BLaER1 treated with 17β-estradiol and CSF1 and Interleukin-3, amounts not matched to agents 10 nM and 100 nM (cell line): ENCODE measurements at regions not wholly inside any gene's neighbourhood (a gene's known extent, or its start where the extent isn't known, plus 50 kb on each side); places are given as distances from the start of the nearest gene placed in this dataset.
"Not testable (repeated sequence)": the region's sequence is repeated elsewhere in the genome, so short reads cannot be mapped to it uniquely, and the experiment has no call there.

ENCODE experiments used
- H3K27ac ChIP-seq, 11 experiments: shearing (Covaris generic); formaldehyde crosslinking; 2 replicates each; pipeline ENCODE4 v1.8.1; 2022
- H3K27me3 ChIP-seq, 11 experiments: shearing (Covaris generic); formaldehyde crosslinking; 2 replicates each; pipeline ENCODE4 v1.8.1; 2022
- H3K36me3 ChIP-seq, 11 experiments: shearing (Covaris generic); formaldehyde crosslinking; 2 replicates each; pipeline ENCODE4 v1.8.1; 2022
- H3K4me1 ChIP-seq, 10 experiments: shearing (Covaris generic); formaldehyde crosslinking; 2 replicates each; pipeline ENCODE4 v1.8.1; 2022
- H3K4me2 ChIP-seq, 11 experiments: shearing (Covaris generic); formaldehyde crosslinking; 2 replicates each; pipeline ENCODE4 v1.8.1; 2022
- H3K4me3 ChIP-seq, 10 experiments: shearing (Covaris generic); formaldehyde crosslinking; 2 replicates each; pipeline ENCODE4 v1.8.1; 2022
- H3K9ac ChIP-seq, 11 experiments: shearing (Covaris generic); formaldehyde crosslinking; 2 replicates each; pipeline ENCODE4 v1.8.1; 2022
- H3K9me3 ChIP-seq, 11 experiments: shearing (Covaris generic); formaldehyde crosslinking; replicated peaks in 1 of 11; 2 replicates each; pipeline ENCODE4 v1.8.1; 2022
- H4K20me1 ChIP-seq, 11 experiments: shearing (Covaris generic); formaldehyde crosslinking; 2 replicates each; pipeline ENCODE4 v1.8.1; 2022

GRCh38 chr16:46384285-46385061 lies 236.7 kb downstream of the SHCBP1 start:
- H3K9me3 ChIP-seq = peaks cover 12 to 49% (median 45%) of the 10 kb centered on the region in 11 experiments; a peak in 21 of 22 replicates
- H3K36me3 ChIP-seq, H3K4me2 ChIP-seq, H4K20me1 ChIP-seq, H3K4me3 ChIP-seq, H3K27ac ChIP-seq, H3K9ac ChIP-seq, H3K4me1 ChIP-seq, H3K27me3 ChIP-seq: not testable (repeated sequence)

- H3K4me3 ChIP-seq, H4K20me1 ChIP-seq, H3K4me1 ChIP-seq, H3K4me2 ChIP-seq, H3K27ac ChIP-seq, H3K27me3 ChIP-seq, H3K9ac ChIP-seq, H3K36me3 ChIP-seq: not testable (repeated sequence)
- H3K9me3 ChIP-seq = peaks cover 9 to 46% (median 42%) of the 10 kb centered on the region in 11 experiments; a peak in 21 of 22 replicates
Measured at GRCh38 chr16:46383581-46383980, 237.6 kb downstream of the SHCBP1 start.

- not testable (repeated sequence) for H3K4me3 ChIP-seq
Measured at GRCh38 chr16:46382791-46383541, 238.2 kb downstream of the SHCBP1 start.

GRCh38 chr16:46382079-46382478 lies 239.1 kb downstream of the SHCBP1 start:
- H3K27me3 ChIP-seq, H3K4me3 ChIP-seq, H3K36me3 ChIP-seq, H3K4me2 ChIP-seq, H3K27ac ChIP-seq, H3K9ac ChIP-seq, H4K20me1 ChIP-seq, H3K4me1 ChIP-seq: not testable (repeated sequence)
- H3K9me3 ChIP-seq = peaks cover 9 to 38% (median 34%) of the 10 kb centered on the region in 11 experiments; a peak in 21 of 22 replicates

More at GRCh38 chr16:46382791-46383541, 238.2 kb downstream of the SHCBP1 start:
- H4K20me1 ChIP-seq, H3K4me1 ChIP-seq, H3K9ac ChIP-seq, H3K27me3 ChIP-seq, H3K4me2 ChIP-seq, H3K36me3 ChIP-seq, H3K27ac ChIP-seq: not testable (repeated sequence)
- H3K9me3 ChIP-seq = peaks cover 9 to 46% (median 42%) of the 10 kb centered on the region in 11 experiments; a peak in 21 of 22 replicates

GRCh38 chr16:46381344-46381743 lies 239.8 kb downstream of the SHCBP1 start:
- H3K27me3 ChIP-seq, H3K9ac ChIP-seq, H3K4me1 ChIP-seq, H3K4me2 ChIP-seq, H3K27ac ChIP-seq, H3K4me3 ChIP-seq, H3K36me3 ChIP-seq, H4K20me1 ChIP-seq: not testable (repeated sequence)
- peaks cover 9 to 35% (median 31%) of the 10 kb centered on the region in 11 experiments; a peak in 21 of 22 replicates for H3K9me3 ChIP-seq
